NB4 (cell line): ENCODE measurements at regions not wholly inside any gene's neighbourhood (a gene's known extent, or its start where the extent isn't known, plus 50 kb on each side); places are given as distances from the start of the nearest gene placed in this dataset.

Source experiments
- DNase-seq: peaks from one replicate; pipeline ENCODE4 v3.0.0; 2010; ENCODE audit warnings: low read depth
- H3K4me3 ChIP-seq: one replicate; pipeline ENCODE4 v1.5.1; 2011; ENCODE audit warnings: mild to moderate bottlenecking, low read depth, low read length, moderate library complexity
- MYC ChIP-seq: IDR thresholded peaks from 2 replicates; pipeline ENCODE4 v1.6.1; 2011; ENCODE audit warnings: low read depth, low read length
- POLR2A ChIP-seq: IDR thresholded peaks from 2 replicates; pipeline ENCODE4 v1.6.1; 2011; ENCODE audit warnings: mild to moderate bottlenecking; ENCODE audit not compliant: insufficient read length; ENCODE audit errors: extremely low read depth
- TF ChIP-seq, protein P1 (sequence below): IDR thresholded peaks from one replicate; pipeline ENCODE4 v1.5.1; 2012; ENCODE audit warnings: low read depth, low read length
- TF ChIP-seq, protein P2 (sequence below): IDR thresholded peaks from 2 replicates; pipeline ENCODE4 v1.6.1; 2011; ENCODE audit warnings: low read depth, low read length

DNA sequence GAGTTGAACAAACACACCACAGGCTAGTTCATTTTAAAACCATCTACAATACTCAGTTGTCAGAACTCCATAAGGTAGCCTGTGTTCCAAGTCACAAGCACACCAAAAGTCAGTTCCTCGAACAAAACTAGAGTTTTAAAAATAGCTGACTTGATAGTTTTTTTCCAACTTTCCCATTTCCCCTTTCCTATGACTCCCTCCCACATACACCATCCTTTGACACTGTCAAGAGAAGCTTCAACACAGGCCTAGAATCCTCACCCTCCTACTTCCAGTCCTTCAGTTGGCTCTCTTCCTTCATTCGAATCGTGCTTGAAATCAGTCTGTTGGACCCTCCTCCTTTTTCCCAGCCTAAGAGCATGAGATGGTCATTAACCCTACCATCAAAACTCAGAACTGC, 105.7 kb upstream of the AKIP1 start:
- H3K4me3 ChIP-seq = no peak overlapping the region
- TF ChIP-seq, protein P1, sequence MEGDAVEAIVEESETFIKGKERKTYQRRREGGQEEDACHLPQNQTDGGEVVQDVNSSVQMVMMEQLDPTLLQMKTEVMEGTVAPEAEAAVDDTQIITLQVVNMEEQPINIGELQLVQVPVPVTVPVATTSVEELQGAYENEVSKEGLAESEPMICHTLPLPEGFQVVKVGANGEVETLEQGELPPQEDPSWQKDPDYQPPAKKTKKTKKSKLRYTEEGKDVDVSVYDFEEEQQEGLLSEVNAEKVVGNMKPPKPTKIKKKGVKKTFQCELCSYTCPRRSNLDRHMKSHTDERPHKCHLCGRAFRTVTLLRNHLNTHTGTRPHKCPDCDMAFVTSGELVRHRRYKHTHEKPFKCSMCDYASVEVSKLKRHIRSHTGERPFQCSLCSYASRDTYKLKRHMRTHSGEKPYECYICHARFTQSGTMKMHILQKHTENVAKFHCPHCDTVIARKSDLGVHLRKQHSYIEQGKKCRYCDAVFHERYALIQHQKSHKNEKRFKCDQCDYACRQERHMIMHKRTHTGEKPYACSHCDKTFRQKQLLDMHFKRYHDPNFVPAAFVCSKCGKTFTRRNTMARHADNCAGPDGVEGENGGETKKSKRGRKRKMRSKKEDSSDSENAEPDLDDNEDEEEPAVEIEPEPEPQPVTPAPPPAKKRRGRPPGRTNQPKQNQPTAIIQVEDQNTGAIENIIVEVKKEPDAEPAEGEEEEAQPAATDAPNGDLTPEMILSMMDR = no peak
- no peak for TF ChIP-seq POLR2A
- TF ChIP-seq, protein P2, sequence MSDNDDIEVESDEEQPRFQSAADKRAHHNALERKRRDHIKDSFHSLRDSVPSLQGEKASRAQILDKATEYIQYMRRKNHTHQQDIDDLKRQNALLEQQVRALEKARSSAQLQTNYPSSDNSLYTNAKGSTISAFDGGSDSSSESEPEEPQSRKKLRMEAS = no peak
- no peak for TF ChIP-seq MYC
- no peak for DNase-seq

DNA sequence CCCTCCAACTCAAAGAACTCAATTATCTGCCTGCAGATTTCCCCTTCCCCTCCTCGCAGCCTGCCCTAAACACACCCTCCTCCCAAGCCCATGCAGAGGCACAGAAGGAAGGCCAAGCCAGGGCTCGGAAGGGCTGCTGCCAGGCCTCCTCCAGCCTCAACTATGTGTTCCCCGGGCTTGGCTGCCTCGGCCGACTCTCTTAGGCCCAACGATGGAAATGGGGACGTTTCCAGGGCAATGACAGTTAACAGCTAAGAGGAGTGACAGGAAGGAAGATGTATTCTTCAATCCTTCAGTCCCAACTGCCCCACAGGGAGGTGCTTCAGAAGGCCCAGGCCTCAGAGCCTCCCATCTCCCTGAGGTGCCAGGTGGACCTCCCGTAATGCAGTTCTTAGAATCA, 104.0 kb upstream of the AKIP1 start:
- no peak for DNase-seq
- no peak overlapping the region for H3K4me3 ChIP-seq
- TF ChIP-seq, protein P1 = no peak
- TF ChIP-seq, protein P2 = no peak
- TF ChIP-seq MYC (no peak), POLR2A (no peak)

DNA sequence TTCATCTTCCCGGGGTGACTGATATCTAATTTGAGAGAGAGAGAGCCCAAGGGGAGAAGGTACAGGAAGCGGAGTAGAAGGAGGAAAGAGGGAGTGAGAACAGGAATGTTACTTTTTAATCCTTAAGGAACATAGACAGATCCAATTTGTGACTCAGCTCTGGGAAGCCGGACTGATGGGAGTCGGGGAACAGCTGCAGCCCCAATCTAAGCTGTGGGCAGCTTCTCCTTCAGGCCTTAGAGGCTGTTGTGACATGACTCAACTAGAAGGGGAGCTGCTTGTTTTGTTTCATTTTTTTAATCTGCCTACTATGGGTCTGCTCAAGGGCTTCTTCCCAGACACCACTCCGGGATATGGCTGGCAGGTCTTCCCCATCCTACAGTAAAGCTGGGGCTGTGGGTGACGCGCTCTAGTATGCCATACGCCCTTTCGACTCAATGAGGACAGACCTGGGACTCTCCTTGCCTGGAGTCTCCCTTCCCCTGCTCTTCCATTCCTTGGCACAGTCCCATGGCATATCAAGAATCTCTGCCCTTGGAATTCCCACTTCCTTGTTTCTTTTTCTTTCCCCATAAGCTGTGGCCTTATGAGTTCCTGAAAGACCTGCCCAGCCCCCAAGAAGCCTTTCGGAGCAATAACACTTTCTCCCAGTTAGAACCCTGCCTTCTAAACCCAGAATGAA, 103.3 kb upstream of the AKIP1 start:
- no peak overlapping the region for H3K4me3 ChIP-seq
- no peak for TF ChIP-seq MYC
- TF ChIP-seq, protein P2 = no peak
- TF ChIP-seq, protein P1 = no peak
- TF ChIP-seq POLR2A = no peak
- DNase-seq = no peak

DNA sequence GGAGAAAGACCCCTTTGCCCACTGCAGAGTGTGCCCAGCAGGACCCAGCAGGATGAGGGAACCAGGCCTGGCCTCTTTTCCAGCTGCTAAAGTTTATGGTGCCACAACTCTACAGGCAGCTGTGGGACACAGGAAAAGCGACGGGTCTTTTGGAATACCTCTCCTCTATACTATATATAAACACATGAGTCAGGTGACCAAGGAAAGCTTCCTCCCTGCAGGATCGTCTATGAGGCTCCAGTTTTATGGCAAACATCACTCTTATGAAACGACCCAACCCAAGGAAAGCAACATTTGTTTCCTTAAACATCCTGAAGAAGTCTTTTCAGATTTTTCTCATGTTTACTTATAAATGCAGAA, 102.8 kb upstream of the AKIP1 start:
- no peak for DNase-seq
- TF ChIP-seq, protein P2 = no peak
- TF ChIP-seq, protein P1 = no peak
- TF ChIP-seq MYC (no peak), POLR2A (no peak)
- no peak overlapping the region for H3K4me3 ChIP-seq

DNA sequence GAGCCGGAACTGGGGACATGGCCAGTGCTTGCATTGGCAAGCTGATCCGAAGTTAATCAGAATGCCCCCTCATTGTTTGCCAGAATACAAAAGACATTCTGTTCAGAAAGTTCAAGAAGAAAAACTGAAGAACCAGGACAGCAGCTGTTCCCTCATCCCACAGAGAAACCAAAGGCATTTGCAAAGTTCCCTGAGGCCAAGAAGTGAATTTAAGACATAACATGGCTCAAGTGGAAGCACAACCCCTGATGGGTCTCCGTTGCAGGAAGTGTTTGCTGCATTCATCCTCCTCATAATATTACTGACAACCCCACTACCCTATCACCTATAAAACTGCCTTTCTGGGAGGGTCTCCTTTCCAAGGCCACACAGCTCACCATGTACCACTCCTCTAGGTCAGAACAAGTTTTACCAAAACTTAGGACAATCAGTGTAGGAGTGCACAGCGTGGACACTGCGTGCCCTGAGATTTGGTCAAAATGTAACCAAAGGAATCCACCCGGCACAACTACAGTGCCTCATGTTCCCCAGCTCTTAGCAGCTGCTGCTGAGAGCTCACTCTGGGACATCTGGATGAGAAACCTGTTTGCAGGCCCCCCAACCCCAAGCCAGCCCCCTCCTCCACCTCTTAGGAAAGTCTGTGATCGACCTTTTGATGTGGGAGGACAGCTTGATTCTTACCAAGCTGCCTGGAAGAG, 101.6 kb upstream of the AKIP1 start:
- TF ChIP-seq MYC = no peak
- TF ChIP-seq, protein P1 = no peak
- no peak for TF ChIP-seq POLR2A
- TF ChIP-seq, protein P2 = no peak
- H3K4me3 ChIP-seq = no peak overlapping the region
- DNase-seq = no peak
